NB4 (cell line): ENCODE measurements at regions not wholly inside any gene's neighbourhood (a gene's known extent, or its start where the extent isn't known, plus 50 kb on each side); places are given as distances from the start of the nearest gene placed in this dataset.

ENCODE experiments used
- CTCF ChIP-seq: IDR thresholded peaks from one replicate; pipeline ENCODE4 v1.5.1; 2012; ENCODE audit warnings: low read depth, low read length
- MAX ChIP-seq: IDR thresholded peaks from 2 replicates; pipeline ENCODE4 v1.6.1; 2011; ENCODE audit warnings: low read depth, low read length
- MYC ChIP-seq: IDR thresholded peaks from 2 replicates; pipeline ENCODE4 v1.6.1; 2011; ENCODE audit warnings: low read depth, low read length
- POLR2A ChIP-seq: IDR thresholded peaks from 2 replicates; pipeline ENCODE4 v1.6.1; 2011; ENCODE audit warnings: mild to moderate bottlenecking; ENCODE audit not compliant: insufficient read length; ENCODE audit errors: extremely low read depth

DNA sequence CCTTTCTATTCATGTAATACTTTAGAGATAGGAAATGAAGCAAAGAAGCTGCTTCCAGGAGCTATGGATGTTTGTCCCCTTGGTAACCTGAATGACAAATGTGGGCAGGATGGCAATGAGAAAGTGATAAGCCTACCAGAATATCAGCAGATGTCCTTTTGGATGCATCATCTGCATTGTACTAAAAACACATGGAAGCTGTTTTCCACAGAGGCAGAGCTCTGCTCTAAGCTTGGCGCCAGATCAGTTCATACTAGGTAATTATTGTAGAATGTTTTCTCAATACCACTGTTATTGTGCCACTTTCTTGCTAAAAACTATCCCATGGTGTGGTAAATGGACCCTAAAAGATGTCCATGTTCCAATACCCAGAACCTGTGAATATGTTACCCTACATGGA, 100.2 kb downstream of the DTWD1 start:
- no peak for TF ChIP-seq CTCF
- no peak for TF ChIP-seq POLR2A
- TF ChIP-seq MYC = no peak
- no peak for TF ChIP-seq MAX
